HuH-7 (cell line): ENCODE measurements at regions not wholly inside any gene's neighbourhood (a gene's known extent, or its start where the extent isn't known, plus 50 kb on each side); places are given as distances from the start of the nearest gene placed in this dataset.
"Not testable (repeated sequence)": the region's sequence is repeated elsewhere in the genome, so short reads cannot be mapped to it uniquely, and the experiment has no call there.

Source experiments
- DNase-seq: peaks from one replicate; pipeline ENCODE4 v3.0.0; 2011; ENCODE audit warnings: low spot score

DNA sequence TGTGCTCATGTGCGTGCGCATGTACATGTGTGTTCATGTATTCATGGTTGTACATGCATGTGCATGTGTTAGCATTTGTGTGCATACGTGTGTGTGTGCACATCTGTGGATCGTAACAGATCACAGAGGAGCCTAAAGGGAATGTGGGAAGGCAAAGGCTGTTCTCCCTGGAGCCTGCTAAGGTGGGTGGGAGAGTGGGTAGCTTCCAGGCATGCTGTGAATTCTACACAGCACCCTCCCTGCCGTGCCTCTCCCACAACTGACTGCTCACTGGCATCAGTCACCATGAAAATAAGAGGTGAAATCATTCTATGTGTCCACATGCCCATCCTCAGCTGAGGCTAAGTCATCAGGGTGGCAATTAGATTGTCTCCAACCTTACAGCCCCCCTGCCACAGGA is 600.9 kb downstream of the MID1IP1 start:
- no peak for DNase-seq

DNA sequence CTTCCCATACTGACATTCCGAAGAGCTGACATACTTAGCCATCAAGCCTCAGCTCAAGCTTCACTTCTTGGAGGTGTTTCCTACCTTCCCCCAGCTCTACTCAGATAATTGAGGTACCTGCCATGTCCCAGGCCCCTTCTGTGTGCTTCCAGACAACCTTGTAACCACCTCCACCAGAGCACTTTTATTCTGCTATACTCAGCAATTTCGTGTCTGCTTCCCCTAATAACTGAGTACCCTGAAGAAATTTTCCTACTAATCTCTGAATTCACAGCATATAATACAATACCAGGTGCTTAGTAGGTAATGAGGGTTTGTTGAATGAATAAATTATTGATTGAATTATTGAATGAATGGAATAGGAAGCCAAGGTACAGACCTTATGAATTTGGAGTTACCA is 605.5 kb downstream of the MID1IP1 start:
- DNase-seq = no peak

DNA sequence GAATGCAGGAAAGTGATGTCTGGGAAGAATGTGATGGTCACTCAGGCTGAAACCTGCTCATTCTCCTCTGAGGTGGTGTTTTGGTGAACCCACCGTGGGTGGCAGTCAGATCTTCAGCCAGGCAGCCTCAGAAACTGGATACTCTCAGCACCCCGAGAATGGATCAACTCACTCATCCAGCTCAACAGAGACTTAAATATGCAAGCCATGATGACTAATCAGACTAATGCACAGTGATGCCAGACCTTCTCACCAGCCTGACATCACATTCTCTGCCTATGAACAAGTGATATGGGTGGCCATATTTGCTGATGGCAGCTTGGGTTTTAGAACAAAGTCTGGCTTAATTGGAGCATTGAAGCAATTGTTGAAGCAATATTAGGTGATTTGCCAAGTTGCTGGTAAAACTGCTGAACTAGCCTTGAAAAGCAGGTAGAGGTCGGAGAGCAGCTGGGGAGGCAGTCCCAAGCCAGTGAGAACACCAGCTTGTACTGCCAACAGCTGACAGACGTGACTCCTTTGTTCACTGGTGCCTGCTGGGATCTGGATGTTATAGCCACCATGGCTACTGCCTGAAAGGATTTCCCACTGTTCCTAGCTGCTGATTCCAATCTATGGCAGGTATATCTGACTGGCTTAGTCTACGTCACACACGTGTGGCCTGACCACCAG is 608.1 kb downstream of the MID1IP1 start:
- no peak for DNase-seq

DNA sequence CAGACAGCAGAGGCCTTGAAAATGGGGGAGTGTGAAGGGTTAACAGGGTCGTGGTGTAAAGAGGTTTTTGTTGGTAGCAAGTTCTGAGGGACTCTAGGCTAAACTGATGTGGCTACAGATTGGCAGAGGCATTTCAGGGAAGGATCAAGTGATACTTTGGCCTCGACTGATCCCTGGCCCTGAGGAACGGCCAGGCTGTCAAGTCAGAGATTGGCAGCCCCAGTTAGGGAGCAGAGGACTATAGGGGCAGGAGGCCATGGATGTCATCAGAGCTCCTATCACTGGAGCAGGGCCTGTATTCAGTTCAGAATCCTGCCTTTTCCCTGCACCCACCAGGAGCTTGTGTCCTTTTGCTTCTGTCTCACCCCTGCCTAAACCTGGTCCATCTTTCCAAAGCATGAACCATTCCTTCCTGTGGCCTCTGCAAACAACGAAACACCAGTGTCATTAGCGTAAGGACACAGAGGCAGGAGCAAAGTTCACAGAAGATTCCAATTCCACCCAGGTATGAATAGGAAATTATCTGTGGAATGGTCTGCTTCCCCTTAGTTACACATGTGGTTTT is 613.1 kb downstream of the MID1IP1 start:
- no peak for DNase-seq

DNA sequence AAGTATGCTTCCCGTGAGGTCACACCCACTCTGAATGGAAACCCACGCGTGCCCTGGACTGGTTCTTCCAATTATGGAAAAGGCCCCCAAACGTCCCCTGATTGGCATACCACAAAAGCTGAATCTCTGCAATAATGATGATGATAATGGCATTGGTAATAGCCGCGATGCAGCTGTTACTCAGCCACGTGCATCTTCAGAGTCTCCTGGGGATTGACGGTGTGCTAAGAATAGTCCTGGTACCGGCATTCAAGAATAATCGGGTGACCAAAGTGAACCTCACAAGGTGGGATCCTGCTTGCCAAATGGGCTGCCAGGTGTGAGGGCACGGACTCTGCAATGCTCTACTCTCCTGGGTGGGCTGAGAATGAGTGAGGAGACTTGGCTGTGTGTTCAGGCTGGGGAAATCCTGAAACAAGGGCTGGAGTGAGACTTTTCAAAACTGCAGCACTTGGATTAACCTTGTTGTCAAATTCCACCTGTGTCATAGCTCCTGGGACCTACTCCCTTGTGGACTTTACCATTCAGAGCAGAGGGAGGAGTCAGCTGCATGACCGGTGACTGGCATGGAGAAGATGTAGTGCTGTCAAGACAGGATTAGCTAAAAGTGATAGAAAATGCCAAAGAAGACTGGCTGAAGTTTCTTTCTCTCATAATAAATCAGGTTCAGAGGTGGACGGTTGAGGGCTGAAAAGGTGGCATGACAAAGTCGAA is 615.4 kb downstream of the MID1IP1 start:
- no peak for DNase-seq

DNA sequence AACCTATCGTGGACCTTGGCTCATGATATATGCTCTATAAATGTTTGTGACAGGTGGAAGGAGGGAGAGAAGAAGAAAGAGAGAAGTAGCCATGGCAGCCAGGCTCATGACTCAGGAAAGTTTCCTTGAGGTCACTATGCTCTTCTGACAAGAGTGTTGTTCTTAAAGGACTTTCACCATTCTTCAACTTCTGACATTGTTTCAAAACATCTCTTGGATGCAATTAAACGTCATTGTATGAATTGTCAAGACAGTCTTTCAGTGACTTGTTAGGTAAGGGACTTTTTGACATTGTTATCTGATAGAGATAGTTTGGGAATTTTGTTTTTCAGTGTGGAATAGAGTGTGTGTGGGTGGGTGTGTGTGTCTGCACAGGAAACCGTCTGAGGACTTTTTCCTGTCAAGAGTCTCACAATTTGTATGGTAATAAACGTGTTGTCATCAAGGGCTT is 617.0 kb downstream of the MID1IP1 start:
- no peak for DNase-seq

DNA sequence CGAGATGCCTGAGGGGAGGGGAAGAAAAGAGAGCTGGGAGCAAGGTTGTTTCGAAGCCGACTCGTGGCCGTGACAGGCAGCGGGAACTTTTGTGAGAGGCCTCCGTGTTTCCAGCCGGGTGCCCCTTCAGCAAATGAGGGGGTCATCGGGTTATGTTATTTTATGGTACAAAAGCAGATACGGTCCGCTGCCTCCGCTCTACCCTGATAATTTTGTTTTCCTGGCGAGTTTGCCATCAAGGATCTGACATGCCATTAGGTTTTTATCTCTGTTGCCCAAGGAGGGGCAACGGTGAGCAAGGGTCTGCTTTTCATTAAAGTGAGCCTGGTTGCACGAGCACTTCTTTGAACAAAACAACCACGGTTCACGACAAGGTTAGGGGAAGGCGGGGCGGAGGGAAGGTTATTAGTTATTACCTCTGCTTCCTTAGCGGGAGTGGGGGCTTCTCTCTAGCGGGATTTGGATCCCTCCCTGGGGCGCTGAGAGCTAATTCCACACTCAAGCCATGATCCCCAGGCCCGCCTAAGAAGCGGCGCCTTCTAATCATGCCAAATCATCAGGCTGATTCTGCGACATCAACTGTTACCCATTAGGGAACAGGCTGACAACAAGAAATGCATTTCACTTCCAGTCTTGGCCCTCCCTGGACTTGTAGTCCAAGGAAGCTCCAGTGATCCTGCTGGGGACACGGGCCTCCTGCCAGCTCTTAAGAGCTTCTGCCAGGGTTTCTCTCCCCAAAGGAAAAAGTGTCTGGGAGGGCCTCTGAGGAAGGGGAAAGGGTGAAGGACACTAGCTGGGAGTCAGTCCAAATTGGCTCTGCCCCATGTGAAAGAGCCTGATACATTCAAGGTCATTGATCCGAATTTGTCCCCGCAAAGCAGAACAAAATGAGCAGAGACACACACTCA is 617.7 kb downstream of the MID1IP1 start:
- DNase-seq = no peak

DNA sequence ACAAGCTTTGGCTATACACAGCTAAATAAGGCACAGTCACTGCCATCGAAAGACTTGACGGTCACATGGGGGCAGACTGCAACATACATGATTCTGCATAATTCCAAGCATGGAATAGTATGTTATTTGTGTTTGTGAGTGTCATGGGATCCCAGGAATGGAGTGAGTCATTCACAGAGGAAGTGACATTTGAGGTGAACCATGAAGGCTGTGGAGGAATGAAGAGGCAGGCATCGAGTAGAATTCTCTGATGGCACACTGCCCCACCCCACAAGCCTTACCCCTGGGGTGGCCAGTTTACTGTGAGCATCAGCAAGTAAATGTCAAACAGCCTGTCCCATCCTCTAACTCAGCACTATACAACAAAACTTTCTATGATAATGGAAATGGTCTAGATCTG is 619.7 kb downstream of the MID1IP1 start:
- DNase-seq = no peak

DNA sequence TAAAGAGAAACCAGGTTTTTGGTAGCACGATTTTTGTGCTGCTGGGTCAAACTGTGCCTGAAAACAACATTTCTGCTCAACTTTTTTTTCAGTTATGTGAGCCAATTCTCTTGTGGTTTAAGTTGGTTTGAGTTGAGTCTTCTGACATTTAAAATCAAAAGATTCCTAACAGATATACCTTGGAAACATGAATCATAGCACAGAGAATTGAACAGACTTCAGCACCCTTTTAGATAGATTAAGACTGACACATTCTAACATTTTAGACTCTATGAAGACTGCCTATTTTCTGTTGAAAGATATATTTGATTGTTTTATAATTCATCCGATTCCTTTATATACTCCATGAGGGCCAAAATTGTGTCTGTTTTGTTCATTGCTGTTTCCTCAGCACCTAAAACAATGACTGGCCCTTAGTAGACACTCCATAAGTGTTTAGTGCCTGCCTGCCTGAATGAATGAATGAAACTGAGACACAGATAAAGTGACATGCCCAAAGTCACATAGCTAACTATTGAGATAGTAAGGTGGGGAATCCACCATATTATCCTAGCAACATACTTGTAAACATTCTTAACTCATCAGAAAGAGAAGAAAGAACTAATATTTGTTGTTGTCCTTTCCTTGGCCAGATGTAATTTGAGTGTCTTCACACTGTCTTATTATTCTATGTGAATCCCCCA is 624.0 kb downstream of the MID1IP1 start:
- no peak for DNase-seq

DNA sequence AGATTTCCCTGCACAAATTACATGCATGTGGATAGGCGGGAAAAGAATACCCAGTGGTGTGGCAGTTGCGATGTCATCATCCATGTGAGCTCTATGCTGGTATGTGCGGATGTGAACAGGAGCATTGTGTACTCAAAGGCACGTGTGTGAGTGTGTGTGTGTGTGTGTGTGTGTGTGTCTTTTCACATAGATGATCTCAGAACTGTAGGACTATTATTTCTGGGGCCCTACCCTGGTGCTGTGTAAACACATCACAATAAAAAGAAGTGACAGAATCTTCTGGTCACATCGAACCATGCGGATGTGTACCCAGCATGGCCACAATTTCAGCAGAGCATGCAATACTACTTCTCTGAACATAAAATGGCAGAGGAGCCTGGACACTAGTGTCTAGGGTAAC is 624.8 kb downstream of the MID1IP1 start:
- DNase-seq = no peak

DNA sequence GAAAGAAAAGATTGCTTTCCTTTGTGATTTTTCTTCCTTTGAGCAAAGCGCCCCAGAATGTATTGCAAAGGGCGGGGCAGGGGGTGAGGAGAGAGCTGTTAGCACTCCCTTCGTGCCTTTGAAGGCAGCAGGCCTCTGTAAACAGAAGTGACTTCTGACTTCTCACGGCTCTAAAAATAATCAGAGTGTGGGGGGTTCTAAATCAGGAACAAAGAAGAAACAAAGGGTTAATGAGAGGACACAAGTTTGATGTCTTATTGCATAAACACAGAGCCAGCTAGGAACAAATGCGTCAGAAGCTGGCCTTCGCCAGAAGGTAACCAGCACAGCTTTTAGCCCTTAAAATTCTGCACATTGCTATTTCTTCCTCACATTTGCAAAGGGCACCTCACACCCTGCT is 626.2 kb downstream of the MID1IP1 start:
- no peak for DNase-seq

DNA sequence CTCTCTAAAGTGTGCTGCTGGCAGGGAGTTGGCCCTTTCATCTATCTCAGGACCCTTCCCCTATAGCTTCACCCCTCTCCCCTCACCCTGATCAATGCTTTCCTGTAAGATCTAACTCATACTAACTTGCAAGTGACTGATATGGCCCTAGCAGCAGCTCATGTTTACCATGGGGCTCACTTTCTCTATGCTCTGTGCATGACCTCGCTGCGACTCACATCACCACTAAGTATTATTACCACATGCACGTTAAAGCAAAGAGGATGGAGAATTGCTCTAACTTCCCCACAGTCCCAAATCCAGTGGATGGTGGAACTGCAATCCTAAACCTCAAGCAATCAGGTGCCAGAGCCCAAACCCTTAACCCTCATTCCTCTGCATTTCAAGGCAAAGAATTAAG is 626.6 kb downstream of the MID1IP1 start:
- DNase-seq = no peak

DNA sequence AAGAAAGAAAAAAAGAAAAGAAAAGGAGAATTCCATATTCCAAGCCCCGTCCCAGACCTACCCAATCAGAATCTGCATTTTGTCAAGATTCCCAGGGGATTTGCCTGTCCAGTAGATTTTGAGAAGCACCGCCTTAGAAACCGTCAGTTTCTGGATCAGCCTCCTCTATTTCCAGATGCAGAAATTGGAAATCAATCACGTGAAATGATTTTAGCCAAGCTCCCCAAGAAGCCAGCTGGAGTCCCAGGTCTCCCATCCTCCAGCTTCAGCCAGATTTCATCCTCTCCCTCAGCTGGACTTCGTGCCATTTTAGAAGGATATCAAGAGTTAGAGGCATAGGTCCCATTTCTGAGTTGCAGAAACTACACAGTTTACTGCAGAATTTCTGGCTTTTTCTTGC is 629.3 kb downstream of the MID1IP1 start:
- no peak for DNase-seq

DNA sequence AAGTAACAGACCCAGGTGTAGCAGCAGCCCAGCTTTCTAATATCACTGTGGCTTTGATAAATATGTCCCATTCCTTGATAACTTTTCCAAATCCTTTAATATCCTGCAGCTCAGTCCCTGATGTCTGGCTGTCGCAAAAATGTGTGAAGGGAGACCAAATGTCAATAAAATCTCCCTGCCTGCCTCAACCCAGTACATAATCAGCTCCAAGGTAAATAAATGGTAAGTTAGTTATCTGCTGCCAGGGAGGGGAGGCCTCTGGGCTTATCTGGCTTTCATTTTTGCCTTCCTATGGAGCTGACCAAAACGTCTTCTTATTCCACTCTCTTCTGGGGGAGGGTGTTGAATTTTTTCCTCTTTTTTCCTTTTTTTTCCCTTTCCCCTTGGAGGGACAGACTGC is 630.6 kb downstream of the MID1IP1 start:
- no peak for DNase-seq

DNA sequence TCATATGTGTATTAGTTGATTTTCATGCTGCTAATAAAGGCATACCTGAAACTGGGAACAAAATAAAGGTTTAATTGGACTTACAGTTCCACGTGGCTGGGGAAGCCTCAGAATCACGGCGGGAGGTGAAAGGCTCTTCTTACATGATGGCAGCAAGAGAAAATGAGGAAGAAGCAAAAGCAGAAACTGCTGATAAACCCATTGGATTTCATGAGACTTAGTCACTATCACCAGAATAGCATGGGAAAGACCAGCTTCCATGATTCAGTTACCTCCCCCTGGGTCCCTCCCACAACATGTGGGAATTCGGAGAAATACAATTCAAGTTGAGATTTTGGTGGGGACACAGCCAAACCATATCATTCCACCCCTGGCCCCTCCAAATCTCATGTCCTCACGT is 633.4 kb downstream of the MID1IP1 start:
- DNase-seq = not testable (repeated sequence)

DNA sequence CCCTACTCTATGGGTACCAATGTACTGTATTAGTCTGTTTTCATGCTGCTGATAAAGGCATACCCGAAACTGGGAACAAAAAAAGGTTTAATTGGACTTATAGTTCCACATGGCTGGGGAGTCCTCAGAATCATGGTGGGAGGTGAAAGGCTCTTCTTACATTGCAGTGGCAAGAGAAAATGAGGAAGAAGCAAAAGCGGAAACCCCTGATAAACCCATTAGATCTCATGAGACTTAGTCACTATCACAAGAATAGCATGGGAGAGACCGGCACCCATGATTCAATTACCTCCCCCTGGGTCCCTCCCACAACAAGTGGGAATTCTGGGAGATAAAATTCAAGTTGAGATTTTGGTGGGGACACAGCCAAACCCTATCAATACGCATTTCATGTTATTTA is 635.3 kb downstream of the MID1IP1 start:
- not testable (repeated sequence) for DNase-seq

DNA sequence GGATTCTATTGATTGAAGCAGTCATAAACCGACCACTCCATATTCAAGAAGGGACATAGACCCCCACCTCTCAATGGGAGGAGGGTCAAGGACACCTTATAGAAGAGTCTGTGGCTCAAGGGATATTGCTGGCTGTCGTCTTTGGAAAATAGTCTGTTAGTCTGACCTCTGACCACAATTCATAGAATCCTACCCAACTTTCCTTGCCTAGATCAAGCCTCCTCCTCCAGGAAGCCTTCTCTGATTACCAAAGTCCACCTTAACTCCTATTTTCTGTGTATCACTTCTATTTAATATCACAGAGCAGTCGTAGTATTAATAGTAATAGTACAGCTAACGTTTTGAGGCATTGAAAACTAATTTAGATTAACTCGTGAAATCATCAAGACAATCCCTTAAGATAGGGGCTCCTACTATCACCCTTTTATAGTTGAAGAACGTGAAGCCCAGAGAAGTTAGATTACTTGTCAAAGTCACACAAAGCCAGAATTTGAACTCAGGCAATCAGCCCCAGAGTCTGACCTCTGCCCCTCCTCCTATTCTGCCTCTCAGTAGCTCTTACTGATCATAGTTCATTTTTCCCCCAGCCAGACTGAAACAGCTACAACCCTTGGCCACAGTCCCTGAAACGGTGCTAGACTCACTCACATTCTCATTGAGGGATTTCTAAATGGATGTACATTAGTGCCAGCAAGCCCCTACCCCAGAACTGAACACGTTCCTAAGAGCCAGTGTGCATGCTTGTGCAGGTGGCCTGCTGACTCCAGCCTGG is 636.6 kb downstream of the MID1IP1 start:
- DNase-seq = no peak

DNA sequence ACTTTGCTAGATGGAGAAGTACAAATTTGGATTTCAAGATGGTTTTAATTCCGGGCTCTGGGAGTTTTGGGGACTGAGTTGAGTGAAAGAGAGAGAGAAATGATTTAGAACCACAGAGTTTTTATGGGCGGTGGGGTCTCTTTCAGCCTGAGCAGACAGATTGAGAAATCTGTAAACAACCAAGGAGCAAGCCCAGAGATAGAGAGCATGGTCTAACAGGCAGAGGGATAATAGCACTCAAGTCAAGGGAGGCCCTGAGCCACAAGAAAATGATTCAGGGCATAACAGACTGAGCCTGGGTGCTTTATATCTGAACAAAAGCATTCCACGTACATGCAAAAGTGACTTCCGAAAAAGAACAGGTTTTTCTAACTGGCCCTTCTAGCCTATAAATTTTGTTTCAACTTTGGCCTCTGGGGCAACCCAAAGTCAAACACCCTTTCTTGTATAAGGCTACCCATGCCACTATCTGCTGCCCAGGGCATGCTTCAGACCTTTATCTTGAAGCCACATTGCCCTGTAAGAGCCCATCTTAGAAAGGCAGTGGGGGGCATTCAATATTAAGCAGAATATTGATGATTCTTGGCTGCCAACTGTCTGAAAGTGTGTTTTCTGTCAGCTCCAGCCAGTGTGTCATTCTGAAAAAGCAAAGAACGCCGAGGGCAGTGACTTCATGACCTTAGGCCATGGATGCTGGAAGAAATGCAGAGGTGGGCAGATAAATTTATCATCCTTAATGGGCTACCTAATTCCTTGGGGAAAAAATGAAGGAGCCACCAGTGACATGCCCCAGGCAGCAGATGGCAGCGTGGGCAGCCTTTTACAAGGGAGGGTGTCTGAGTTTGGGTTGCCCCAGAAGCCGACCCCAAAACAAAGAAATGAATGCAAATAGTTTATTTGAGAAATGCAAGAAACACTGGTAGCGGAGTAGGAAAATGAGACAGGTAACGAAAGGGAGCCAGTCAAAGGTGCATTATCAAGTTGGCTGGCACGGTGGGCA is 637.6 kb downstream of the MID1IP1 start:
- DNase-seq = no peak

DNA sequence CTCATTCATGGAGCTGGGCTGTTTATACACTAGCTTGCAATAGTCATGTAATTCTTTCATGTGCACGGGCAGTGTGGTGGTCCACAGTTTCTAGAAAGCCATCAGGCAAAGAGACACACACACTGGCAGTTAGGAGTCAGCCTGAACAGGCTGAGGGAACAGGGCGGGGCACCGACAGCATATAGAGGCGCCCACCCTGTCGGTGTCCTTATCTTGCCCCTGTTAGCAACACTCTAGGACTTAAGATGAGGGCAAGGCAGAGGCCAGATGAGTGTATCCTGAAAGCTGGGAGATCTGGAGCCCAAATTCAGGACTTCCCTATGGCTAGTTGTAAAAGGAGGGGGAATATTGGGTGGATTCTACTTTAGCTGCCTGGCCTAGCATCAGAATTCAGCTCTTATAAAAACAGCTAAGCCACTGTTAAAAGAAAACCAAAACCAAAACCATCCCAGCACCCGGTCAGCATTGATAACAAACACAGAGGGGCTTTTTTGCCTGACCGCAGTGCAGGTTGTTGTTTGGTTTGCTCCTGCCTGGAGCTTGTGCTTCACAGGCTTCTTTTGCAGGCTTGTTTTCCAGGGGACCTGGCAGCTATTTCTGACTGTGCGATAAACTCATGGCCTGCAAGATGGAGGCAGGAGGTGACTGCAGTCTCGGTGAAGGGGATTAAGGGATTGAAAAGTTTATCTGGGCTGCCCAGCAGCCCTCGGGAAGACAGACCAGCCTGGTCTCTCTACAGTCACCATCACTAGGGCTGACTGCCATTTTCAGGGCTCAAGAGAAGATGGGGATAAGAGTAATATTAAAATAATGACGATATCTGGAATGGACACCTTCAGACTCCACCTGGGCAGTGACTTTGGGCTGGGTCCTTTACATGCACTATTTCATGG is 638.9 kb downstream of the MID1IP1 start:
- DNase-seq = no peak
